Heart left ventricle (tissue), 13 donors: ENCODE measurements at regions not wholly inside any gene's neighbourhood (a gene's known extent, or its start where the extent isn't known, plus 50 kb on each side); places are given as distances from the start of the nearest gene placed in this dataset.

Experiments used
- CTCF ChIP-seq, 12 donors: fragments of 200-600 bp; sonication (generic) in 4 of 12; IDR thresholded peaks; one replicate each; pipeline versions ENCODE4 v1.5.0 to v1.8.0; 2018 to 2022; ENCODE audit warnings: antibody characterized with exemption in 12 of 12, mild to moderate bottlenecking in 5 of 12
- POLR2A ChIP-seq, 2 donors: fragments of 450-650 bp; IDR thresholded peaks; one replicate each; pipeline ENCODE4 v1.6.1; 2017; ENCODE audit warnings: antibody characterized with exemption in 2 of 2, mild to moderate bottlenecking in 2 of 2, moderate library complexity in 2 of 2
- donor health status: ischemic (EF 13 %, LVEDD 7.1; RV severe dilation, severe dysfunction).
- donor health status: DM: no; HTN: yes; CAD: no.
- donor health status: DM: no; HTN: no; CAD: no.
- donor health status: ischemic (EF 25% LVEDD 6.9; RV normal size, moderate dysfunction).
- donor health status: ischemic (EF 25% LVEDD 5.7; RV mildly dilated, moderate dysfunction).
- donor health status: ischemic (EF 35%, LVEDD 5.7; RV mildly dilated, moderate dysfunction).
- donor health status: nonischemic (EF 11% LVEDD 7.7; RV severe dilation, severe dysfunction).
- donor health status: DM: yes; HTN: yes; CAD: no.
- donor health status: PGD.
- donor health status: ischemic (EF 29% LVEDD 5.4; RV normal size, mild dysfunction).
- donor health status: nonischemic (EF 23%, LVEDD 6.1; RV moderate dilation, normal function).

GRCh38 chr6:167731216-167731615, 95.5 kb upstream of the AFDN start:
- TF ChIP-seq CTCF (IDR thresholded peaks at IDR 0.05): no peak
- TF ChIP-seq POLR2A (IDR thresholded peaks at IDR 0.05): no peak
